ENCODE measurements at regions not wholly inside any gene's neighbourhood (a gene's known extent, or its start where the extent isn't known, plus 50 kb on each side); places are given as distances from the start of the nearest gene placed in this dataset.

- Histone ChIP-seq H3K27ac (no peak overlapping the region), H3K4me1 (replicated peaks) (peaks cover 10% of the 10 kb centered on the region), H3K9me3 (replicated peaks) (0 out of 2 replicates have a peak, but pooled peaks cover 2% of the 10 kb centered on the region), H3K27me3 (replicated peaks) (no peaks in the 10 kb centered on the region), H3K4me3 (no peak overlapping the region), H3K36me3 (no peaks in the 10 kb centered on the region)
- DNase-seq (ENCODE audit: low read depth in 1 of 2, low spot score in 2 of 2): no peak
These were observed 265.1 kb downstream of the FGFR2 start for GRCh38 chr10:121332829-121333765.

- Histone ChIP-seq H3K27me3 (replicated peaks) (no peaks in the 10 kb centered on the region), H3K4me1 (replicated peaks) (peaks cover 6% of the 10 kb centered on the region; the same call in 1 of the 2 replicates), H3K4me3 (no peak overlapping the region), H3K9me3 (replicated peaks) (0 out of 2 replicates have a peak, but pooled peaks cover 6% of the 10 kb centered on the region), H3K27ac (no peak overlapping the region), H3K36me3 (no peaks in the 10 kb centered on the region)
- no peak for DNase-seq (ENCODE audit: low read depth in 1 of 2, low spot score in 2 of 2)
These were observed 262.8 kb downstream of the FGFR2 start for GRCh38 chr10:121335386-121335925.

GRCh38 chr10:121337427-121337826, 260.8 kb downstream of the FGFR2 start:
- no peak for DNase-seq (ENCODE audit: low read depth in 1 of 2, low spot score in 2 of 2)
- Histone ChIP-seq H3K27ac (no peak overlapping the region), H3K9me3 (replicated peaks) (0 out of 2 replicates have a peak, but pooled peaks cover 6% of the 10 kb centered on the region), H3K36me3 (no peaks in the 10 kb centered on the region), H3K4me3 (no peak overlapping the region), H3K27me3 (replicated peaks) (no peaks in the 10 kb centered on the region), H3K4me1 (replicated peaks) (no peaks in the 10 kb centered on the region)

GRCh38 chr10:121338206-121338980, 259.9 kb downstream of the FGFR2 start:
- Histone ChIP-seq H3K4me1 (replicated peaks) (no peaks in the 10 kb centered on the region), H3K27me3 (replicated peaks) (no peaks in the 10 kb centered on the region), H3K9me3 (replicated peaks) (0 out of 2 replicates have a peak, but pooled peaks cover 6% of the 10 kb centered on the region), H3K4me3 (no peak overlapping the region), H3K27ac (no peak overlapping the region), H3K36me3 (no peaks in the 10 kb centered on the region)
- DNase-seq (ENCODE audit: low read depth in 1 of 2, low spot score in 2 of 2): no peak

GRCh38 chr10:121339114-121339513, 259.1 kb downstream of the FGFR2 start:
- Histone ChIP-seq H3K4me3 (no peak overlapping the region), H3K27me3 (replicated peaks) (no peaks in the 10 kb centered on the region), H3K27ac (no peak overlapping the region), H3K4me1 (replicated peaks) (no peaks in the 10 kb centered on the region), H3K36me3 (no peaks in the 10 kb centered on the region), H3K9me3 (replicated peaks) (0 out of 2 replicates have a peak, but pooled peaks cover 6% of the 10 kb centered on the region)
- no peak for DNase-seq (ENCODE audit: low read depth in 1 of 2, low spot score in 2 of 2)

GRCh38 chr10:121340271-121340831, 257.9 kb downstream of the FGFR2 start:
- Histone ChIP-seq H3K36me3 (no peaks in the 10 kb centered on the region), H3K27ac (no peak overlapping the region), H3K9me3 (replicated peaks) (0 out of 2 replicates have a peak, but pooled peaks cover 3% of the 10 kb centered on the region), H3K4me1 (replicated peaks) (no peaks in the 10 kb centered on the region), H3K4me3 (no peak overlapping the region), H3K27me3 (replicated peaks) (no peaks in the 10 kb centered on the region)
- no peak for DNase-seq (ENCODE audit: low read depth in 1 of 2, low spot score in 2 of 2)

GRCh38 chr10:121351540-121351939, 246.7 kb downstream of the FGFR2 start:
- Histone ChIP-seq H3K27ac (no peak overlapping the region), H3K27me3 (replicated peaks) (no peaks in the 10 kb centered on the region), H3K4me3 (no peak overlapping the region), H3K9me3 (replicated peaks) (peaks cover 3% of the 10 kb centered on the region; the same call in 1 of the 2 replicates), H3K4me1 (replicated peaks) (no peaks in the 10 kb centered on the region), H3K36me3 (no peaks in the 10 kb centered on the region)
- no peak for DNase-seq (ENCODE audit: low read depth in 1 of 2, low spot score in 2 of 2)

- DNase-seq (ENCODE audit: low read depth in 1 of 2, low spot score in 2 of 2): no peak
- H3K36me3 ChIP-seq: no peaks in the 10 kb centered on the region
- H3K9me3 ChIP-seq (replicated peaks): peaks cover 3% of the 10 kb centered on the region; the same call in 1 of the 2 replicates
- no peak overlapping the region for H3K4me3 ChIP-seq
- H3K4me1 ChIP-seq (replicated peaks): no peaks in the 10 kb centered on the region
- H3K27me3 ChIP-seq (replicated peaks): no peaks in the 10 kb centered on the region
- H3K27ac ChIP-seq: no peak overlapping the region
These were observed 245.9 kb downstream of the FGFR2 start for GRCh38 chr10:121352231-121352855.

- Histone ChIP-seq H3K27ac (no peak overlapping the region), H3K36me3 (no peaks in the 10 kb centered on the region), H3K27me3 (replicated peaks) (no peaks in the 10 kb centered on the region), H3K4me3 (no peak overlapping the region), H3K4me1 (replicated peaks) (no peaks in the 10 kb centered on the region), H3K9me3 (replicated peaks) (peaks cover 3% of the 10 kb centered on the region; the same call in 1 of the 2 replicates)
- DNase-seq (ENCODE audit: low read depth in 1 of 2, low spot score in 2 of 2): no peak
These were observed 243.1 kb downstream of the FGFR2 start for GRCh38 chr10:121355161-121355560.

- Histone ChIP-seq H3K27me3 (replicated peaks) (no peaks in the 10 kb centered on the region), H3K36me3 (no peaks in the 10 kb centered on the region), H3K4me1 (replicated peaks) (no peaks in the 10 kb centered on the region), H3K27ac (no peak overlapping the region), H3K9me3 (replicated peaks) (peaks cover 3% of the 10 kb centered on the region; the same call in 1 of the 2 replicates), H3K4me3 (no peak overlapping the region)
- DNase-seq (ENCODE audit: low read depth in 1 of 2, low spot score in 2 of 2): no peak
These were observed 242.1 kb downstream of the FGFR2 start for GRCh38 chr10:121356183-121356582.

- no peaks in the 10 kb centered on the region for H3K36me3 ChIP-seq
- no peaks in the 10 kb centered on the region for H3K27me3 ChIP-seq (replicated peaks)
- no peaks in the 10 kb centered on the region for H3K4me1 ChIP-seq (replicated peaks)
- H3K27ac ChIP-seq: no peak overlapping the region
- DNase-seq (ENCODE audit: low read depth in 1 of 2, low spot score in 2 of 2): no peak
- no peak overlapping the region for H3K4me3 ChIP-seq
- H3K9me3 ChIP-seq (replicated peaks): peaks cover 3% of the 10 kb centered on the region; the same call in 1 of the 2 replicates
These were observed 240.8 kb downstream of the FGFR2 start for GRCh38 chr10:121357401-121357800.

GRCh38 chr10:121362026-121362425, 236.2 kb downstream of the FGFR2 start:
- Histone ChIP-seq H3K27me3 (replicated peaks) (no peaks in the 10 kb centered on the region), H3K27ac (no peak overlapping the region), H3K9me3 (replicated peaks) (no peaks in the 10 kb centered on the region; the same call in 1 of the 2 replicates), H3K4me1 (replicated peaks) (no peaks in the 10 kb centered on the region), H3K4me3 (no peak overlapping the region), H3K36me3 (no peaks in the 10 kb centered on the region)
- no peak for DNase-seq (ENCODE audit: low read depth in 1 of 2, low spot score in 2 of 2)

GRCh38 chr10:121365566-121365965, 232.7 kb downstream of the FGFR2 start:
- Histone ChIP-seq H3K36me3 (no peaks in the 10 kb centered on the region), H3K9me3 (replicated peaks) (no peaks in the 10 kb centered on the region; the same call in 1 of the 2 replicates), H3K4me3 (no peak overlapping the region), H3K4me1 (replicated peaks) (no peaks in the 10 kb centered on the region), H3K27me3 (replicated peaks) (no peaks in the 10 kb centered on the region), H3K27ac (no peak overlapping the region)
- no peak for DNase-seq (ENCODE audit: low read depth in 1 of 2, low spot score in 2 of 2)

Data from SJSA1 (cell line).